Activated CD8-positive, alpha-beta memory T cell treated with anti-CD3 and anti-CD28 coated beads for 1 hour (primary cell): ENCODE measurements at regions not wholly inside any gene's neighbourhood (a gene's known extent, or its start where the extent isn't known, plus 50 kb on each side); places are given as distances from the start of the nearest gene placed in this dataset.
"Not testable (repeated sequence)": the region's sequence is repeated elsewhere in the genome, so short reads cannot be mapped to it uniquely, and the experiment has no call there.

Source experiments
- DNase-seq, 2 donors: peaks; one replicate each; pipeline ENCODE4 v3.0.0-alpha.2; 2020; ENCODE audit warnings: low read depth in 1 of 2; ENCODE audit errors: extremely low read depth in 1 of 2

GRCh38 chr2:48180557-48180956 lies 133.9 kb upstream of the FOXN2 start:
- no peak for DNase-seq

GRCh38 chr2:48183276-48183675 lies 131.2 kb upstream of the FOXN2 start:
- no peak for DNase-seq

DNA sequence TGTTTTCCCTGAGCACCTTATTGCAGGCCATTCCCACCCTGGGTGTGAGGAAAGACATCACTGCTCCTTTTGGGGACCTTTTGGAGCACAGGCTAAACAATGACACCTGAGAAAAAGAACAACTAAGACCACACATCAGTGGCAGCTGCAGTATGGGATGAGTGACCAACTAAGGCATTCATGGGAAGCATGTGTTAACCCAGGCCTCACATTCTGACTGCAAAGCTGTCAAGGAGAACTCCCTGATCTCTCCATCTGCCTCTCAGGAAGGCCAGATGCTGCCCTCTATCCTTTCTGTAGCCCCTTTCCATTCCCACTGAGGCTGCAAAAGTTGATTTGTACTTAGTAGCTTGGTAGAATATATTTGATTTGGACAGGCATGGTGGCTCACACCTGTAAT lies 130.5 kb upstream of the FOXN2 start:
- no peak for DNase-seq

DNA sequence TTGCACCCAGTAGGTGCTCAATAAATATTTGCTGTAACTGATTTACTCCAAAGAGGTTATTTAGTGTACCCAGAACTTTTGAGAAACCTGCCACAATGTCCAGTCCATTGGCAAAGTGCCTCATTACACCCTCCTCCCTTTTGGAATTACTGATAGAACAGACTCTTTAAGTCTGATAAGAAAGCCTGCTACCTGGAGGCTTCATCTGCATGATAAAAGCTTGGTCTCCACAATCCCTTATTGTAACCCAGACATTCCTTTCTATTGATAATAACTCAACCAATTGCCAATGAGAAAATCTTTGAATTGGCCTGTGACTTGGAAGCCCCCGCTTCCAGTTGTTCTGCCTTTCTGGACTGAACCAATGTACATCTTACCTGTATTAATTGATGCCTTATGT lies 127.0 kb upstream of the FOXN2 start:
- no peak for DNase-seq

- DNase-seq, result no peak
Measured at GRCh38 chr2:48189552-48190228, 124.8 kb upstream of the FOXN2 start.

DNA sequence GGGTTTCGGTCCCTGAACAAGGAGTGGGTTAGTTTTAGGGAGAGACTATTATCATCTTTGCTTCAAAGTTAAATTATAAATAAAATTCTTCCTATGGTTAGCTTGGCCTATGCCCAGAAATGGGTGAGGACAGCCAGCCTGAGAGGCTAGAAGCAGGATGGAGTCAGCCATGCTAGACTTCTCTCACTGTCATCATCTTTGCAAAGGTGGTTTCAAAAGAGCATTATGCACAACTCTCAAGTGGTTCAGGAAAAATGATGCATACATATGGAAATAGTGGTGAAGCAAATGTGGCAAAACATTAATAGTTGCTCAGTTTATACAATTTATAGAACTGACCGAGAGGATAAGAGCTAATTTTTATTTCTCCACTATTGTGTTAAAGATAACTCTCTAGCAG lies 124.3 kb upstream of the FOXN2 start:
- no peak for DNase-seq

- no peak for DNase-seq
Measured at GRCh38 chr2:48194641-48195040, 119.8 kb upstream of the FOXN2 start.

DNA sequence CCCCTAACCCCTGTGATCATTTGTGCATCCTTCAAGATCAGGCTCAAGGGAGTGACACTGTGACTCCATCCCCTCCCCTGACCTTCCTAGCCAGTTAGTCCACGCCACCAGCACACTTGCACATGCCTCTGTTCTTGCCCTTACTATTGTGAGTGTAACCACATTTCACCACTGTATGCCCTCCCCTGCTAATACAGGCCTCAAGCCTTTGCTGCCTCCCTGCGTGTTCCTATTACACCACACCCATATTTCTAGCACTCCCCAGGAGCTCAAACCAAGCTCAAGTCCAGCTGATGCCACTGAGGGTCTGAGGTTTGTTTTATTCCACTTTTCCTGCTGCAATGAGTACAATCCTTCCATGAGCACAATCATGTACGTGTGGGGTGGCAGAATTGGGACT lies 119.3 kb upstream of the FOXN2 start:
- no peak for DNase-seq

GRCh38 chr2:48197618-48198017 lies 116.9 kb upstream of the FOXN2 start:
- DNase-seq, result no peak

- DNase-seq, result no peak
Measured at GRCh38 chr2:48198371-48198770, 116.1 kb upstream of the FOXN2 start.

- DNase-seq, result no peak
Measured at GRCh38 chr2:48199070-48199469, 115.4 kb upstream of the FOXN2 start.

GRCh38 chr2:48200620-48201293 lies 113.7 kb upstream of the FOXN2 start:
- DNase-seq, result no peak

GRCh38 chr2:48201435-48201834 lies 113.0 kb upstream of the FOXN2 start:
- not testable (repeated sequence) for DNase-seq

DNA sequence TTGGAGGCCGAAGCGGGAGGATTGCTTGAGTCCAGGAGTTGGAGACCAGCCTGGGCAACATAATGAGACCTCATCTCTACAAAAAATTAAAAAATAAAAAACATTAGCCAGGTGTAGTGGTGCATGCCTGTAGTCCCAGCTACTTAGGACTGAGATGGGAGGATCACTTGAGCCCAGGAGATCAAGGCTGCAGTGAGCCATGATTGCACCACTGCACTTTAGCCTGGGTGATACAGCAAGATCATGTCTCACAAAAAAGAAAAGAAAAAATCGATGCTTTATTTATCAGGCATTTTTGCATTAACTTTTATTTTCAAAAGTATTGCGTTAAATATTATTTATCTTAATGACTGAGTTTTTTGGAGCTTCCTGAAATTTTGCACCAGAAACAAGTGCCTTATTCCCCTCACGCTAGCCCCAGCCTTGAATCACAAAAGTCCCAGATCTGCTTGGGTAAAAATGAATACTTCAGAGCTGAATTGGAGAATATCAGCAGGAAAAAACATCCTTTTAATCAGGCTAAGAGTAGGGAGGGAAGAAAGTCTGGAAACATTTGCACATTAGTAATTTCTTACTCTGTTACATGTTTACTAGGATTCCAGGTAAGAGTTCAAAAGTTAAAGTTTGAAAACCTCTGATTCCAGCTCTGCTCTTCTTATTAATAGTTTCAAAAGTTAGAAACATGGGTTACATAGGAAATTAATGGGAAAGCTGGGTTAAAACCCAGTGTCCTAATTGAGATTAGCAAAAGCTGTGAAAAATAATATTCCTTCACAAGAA lies 111.4 kb upstream of the FOXN2 start:
- no peak for DNase-seq

DNA sequence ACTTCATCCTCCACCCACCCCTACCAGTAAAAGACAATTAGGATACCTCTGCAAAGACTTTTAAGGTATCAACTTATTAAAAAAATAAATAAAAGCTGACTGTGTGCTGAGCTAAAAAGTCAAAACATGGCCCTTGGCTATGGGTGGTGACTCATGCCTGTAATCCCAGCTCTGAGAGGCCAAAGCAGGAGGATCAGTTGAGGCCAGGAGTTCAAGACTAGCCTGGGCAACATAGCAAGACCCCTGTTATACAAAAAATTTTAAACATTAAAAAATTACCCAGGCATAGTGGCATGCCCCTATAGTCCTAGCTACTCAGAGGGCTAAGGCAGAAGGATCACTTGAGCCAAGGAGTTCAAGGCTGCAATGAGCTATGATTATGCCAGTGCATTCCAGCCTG lies 110.8 kb upstream of the FOXN2 start:
- no peak for DNase-seq

- no peak for DNase-seq
Measured at GRCh38 chr2:48204750-48205136, 109.7 kb upstream of the FOXN2 start.

- DNase-seq, result no peak
Measured at GRCh38 chr2:48205137-48205798, 109.2 kb upstream of the FOXN2 start.

DNA sequence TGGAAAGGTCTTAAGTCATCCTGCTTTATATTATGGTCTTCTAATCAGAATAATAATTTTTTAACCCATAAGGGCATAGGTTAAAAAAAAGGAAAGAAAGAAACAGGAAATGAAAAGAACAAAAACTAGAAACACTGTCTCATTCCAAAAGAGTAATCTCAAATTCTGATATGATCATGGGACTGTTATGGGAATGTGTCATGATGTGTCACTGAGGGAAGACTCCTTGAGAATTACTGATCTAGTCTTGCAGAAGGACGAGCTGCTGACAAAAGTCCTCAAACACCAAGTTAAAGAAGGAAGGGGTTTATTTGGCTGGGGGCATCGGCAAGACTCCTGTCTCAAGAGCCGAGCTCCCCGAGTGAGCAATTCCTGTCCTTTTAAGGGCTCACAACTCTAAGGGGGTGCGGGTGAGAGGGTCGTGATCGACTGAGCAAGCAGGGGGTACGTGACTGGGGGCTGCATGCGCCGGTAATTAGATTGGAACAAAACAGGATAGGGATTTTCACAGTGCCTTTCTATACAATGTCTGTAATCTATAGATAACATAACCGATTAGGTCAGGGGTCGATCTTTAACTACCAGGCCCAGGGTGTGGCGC lies 108.3 kb upstream of the FOXN2 start:
- DNase-seq, result not testable (repeated sequence)

GRCh38 chr2:48207201-48207641 lies 107.3 kb upstream of the FOXN2 start:
- no peak for DNase-seq

DNA sequence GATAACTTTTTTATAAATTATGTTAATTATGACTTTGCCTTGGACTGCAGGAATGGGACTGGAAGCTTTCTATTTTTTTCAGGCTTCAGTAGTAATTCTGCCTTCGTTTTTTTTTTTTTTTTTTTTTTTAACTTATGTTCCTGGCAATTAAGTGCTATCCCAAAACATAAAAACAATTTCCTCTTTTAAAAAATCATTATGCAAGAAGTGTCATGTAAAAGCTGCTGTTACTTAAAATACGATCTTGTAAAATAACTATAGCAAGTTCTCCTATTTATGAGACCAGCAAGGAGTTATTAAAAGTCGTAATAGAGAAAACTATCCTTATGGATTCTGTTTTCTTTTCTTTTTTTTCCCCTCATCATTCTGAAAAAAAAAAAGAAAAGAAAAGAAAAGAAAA lies 106.6 kb upstream of the FOXN2 start:
- no peak for DNase-seq
